Prostate gland (tissue), 2 donors: ENCODE measurements at regions not wholly inside any gene's neighbourhood (a gene's known extent, or its start where the extent isn't known, plus 50 kb on each side); places are given as distances from the start of the nearest gene placed in this dataset.

Source experiments
- CTCF ChIP-seq, 4 experiments: fragments of 200-600 bp in 2 of 4; fragments of 450-650 bp in 2 of 4; sonication (generic) in 2 of 4; IDR thresholded peaks; 1 replicate in 3 of 4; 2 replicates in 1 of 4; pipeline ENCODE4 v1.5.1; 2016 to 2019; ENCODE audit warnings: antibody characterized with exemption in 4 of 4, mild to moderate bottlenecking in 2 of 4, moderate library complexity in 2 of 4
- POLR2A ChIP-seq: fragments of 450-650 bp; IDR thresholded peaks from one replicate; pipeline ENCODE4 v1.6.1; 2016; ENCODE audit warnings: antibody characterized with exemption, mild to moderate bottlenecking
- POLR2AphosphoS5 ChIP-seq: sonication (generic); formaldehyde crosslinking; IDR thresholded peaks from one replicate; pipeline ENCODE4 v1.6.1; 2017; ENCODE audit warnings: antibody characterized with exemption

GRCh38 chr21:18114810-18115209, 129.8 kb upstream of the CHODL start:
- TF ChIP-seq POLR2A, result no peak
- no peak for TF ChIP-seq CTCF (IDR thresholded peaks at IDR 0.05)
- no peak for TF ChIP-seq POLR2AphosphoS5
